IPS-18a (cell line): ENCODE measurements at regions not wholly inside any gene's neighbourhood (a gene's known extent, or its start where the extent isn't known, plus 50 kb on each side); places are given as distances from the start of the nearest gene placed in this dataset.
"Not testable (repeated sequence)": the region's sequence is repeated elsewhere in the genome, so short reads cannot be mapped to it uniquely, and the experiment has no call there.

Experiments
- H3K27ac ChIP-seq: one replicate; pipeline ENCODE4 v1.5.1; 2013; ENCODE audit warnings: low read length
- H3K27me3 ChIP-seq: one replicate; pipeline ENCODE4 v1.6.1; 2013; ENCODE audit warnings: mild to moderate bottlenecking, low read length; ENCODE audit not compliant: control insufficient read depth, insufficient read depth
- H3K36me3 ChIP-seq: one replicate; pipeline ENCODE4 v1.6.1; 2013; ENCODE audit warnings: low read depth, low read length; ENCODE audit not compliant: control insufficient read depth
- H3K4me1 ChIP-seq: one replicate; pipeline ENCODE4 v1.6.1; 2013; ENCODE audit warnings: low read depth, low read length; ENCODE audit not compliant: control insufficient read depth
- H3K4me3 ChIP-seq: one replicate; pipeline ENCODE4 v1.5.1; 2013; ENCODE audit warnings: low read length
- H3K9ac ChIP-seq: one replicate; pipeline ENCODE4 v1.6.1; 2013; ENCODE audit warnings: mild to moderate bottlenecking, low read length, moderate library complexity
- H3K9me3 ChIP-seq: one replicate; pipeline ENCODE4 v1.6.1; 2013; ENCODE audit warnings: low read depth, low read length; ENCODE audit not compliant: control insufficient read depth

DNA sequence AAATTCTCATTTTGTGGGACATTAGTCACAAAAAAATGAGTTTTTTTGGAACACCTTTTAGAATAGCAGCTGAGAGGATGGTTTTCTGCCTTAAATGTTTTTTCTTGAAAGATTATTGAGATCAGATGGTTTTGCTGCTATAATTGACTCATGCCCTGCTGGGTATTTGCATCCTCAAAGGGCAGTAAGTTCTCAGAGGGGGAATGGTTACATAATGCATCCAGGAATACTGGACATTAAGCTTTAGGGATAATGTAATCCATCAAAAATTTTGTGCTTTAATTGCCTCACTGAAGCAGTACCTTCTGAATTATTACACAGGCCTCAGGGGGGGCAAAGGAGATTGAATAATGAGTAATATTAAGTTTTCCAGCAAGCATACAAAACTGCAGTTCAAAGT lies 866.3 kb upstream of the SPRY2 start:
- H3K4me3 ChIP-seq: no peak overlapping the region
- H3K4me1 ChIP-seq: no peaks in the 10 kb centered on the region
- H3K9me3 ChIP-seq: no peaks in the 10 kb centered on the region
- no peak overlapping the region for H3K9ac ChIP-seq
- H3K27me3 ChIP-seq: no peaks in the 10 kb centered on the region
- no peak overlapping the region for H3K27ac ChIP-seq
- H3K36me3 ChIP-seq: no peaks in the 10 kb centered on the region

DNA sequence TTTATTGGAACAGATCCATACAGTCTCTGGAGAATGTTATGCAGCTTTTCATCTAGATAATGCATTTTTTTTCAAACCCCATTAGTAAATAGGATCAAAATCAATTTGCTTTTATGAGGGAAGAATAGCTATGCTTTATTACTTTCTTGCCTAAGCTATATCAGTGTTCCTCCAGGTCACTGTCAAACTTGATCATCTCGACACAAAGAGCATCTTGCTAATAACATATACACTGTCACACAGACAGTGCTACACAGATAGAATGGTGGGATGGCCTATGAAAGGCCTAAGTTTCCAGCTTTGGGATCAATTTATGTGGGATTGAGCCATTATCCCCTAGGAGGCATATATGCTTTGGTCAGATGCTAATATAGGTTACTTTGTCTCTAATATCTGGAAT lies 862.9 kb upstream of the SPRY2 start:
- no peaks in the 10 kb centered on the region for H3K9me3 ChIP-seq
- no peak overlapping the region for H3K27ac ChIP-seq
- no peaks in the 10 kb centered on the region for H3K36me3 ChIP-seq
- no peak overlapping the region for H3K9ac ChIP-seq
- no peak overlapping the region for H3K4me3 ChIP-seq
- H3K4me1 ChIP-seq: no peaks in the 10 kb centered on the region
- H3K27me3 ChIP-seq: no peaks in the 10 kb centered on the region

DNA sequence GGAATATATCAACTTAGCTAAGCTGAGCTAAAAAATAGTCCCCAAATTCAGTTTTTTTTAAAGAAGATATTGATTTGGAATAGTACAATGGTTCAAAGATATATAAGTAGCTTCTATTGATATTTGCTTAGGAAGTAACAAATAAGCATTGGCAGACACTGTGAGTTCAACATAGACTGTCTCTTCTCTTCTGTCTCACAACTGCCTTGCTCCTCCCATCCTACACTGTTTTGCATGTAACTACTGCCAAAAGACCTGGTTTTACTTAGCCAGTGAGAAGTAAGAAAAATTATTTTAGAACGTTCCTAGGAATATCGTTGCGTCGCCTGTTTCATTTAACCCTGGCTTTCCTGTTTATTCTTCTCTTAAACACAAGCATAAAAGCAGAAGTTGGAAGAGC lies 859.0 kb upstream of the SPRY2 start:
- H3K27ac ChIP-seq: no peak overlapping the region

DNA sequence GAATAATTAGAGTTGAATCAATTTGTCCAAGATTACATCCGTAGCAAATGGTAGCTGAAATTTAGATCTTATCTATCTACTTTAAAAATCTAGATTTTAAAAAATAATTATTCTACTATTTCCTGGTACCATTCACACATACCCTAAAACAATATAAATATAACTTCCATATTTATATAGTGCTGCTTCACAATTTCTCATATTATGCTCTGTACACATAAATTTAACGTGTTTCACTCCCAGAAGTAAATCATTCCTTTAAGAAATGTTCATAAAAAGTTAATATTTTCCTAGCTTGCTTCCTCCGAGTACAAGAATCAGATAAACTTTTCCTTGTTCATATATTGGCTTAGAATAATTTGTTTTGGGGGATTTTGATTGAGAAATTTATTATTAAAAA lies 857.0 kb upstream of the SPRY2 start:
- Histone ChIP-seq H3K4me3 (no peak overlapping the region), H3K27ac (no peak overlapping the region), H3K27me3 (no peaks in the 10 kb centered on the region)

More for the DNA sequence above, 859.0 kb upstream of the SPRY2 start:
- H3K36me3 ChIP-seq: no peaks in the 10 kb centered on the region
- H3K4me1 ChIP-seq: no peaks in the 10 kb centered on the region
- H3K9ac ChIP-seq: no peak overlapping the region
- no peaks in the 10 kb centered on the region for H3K27me3 ChIP-seq
- H3K4me3 ChIP-seq: no peak overlapping the region
- no peaks in the 10 kb centered on the region for H3K9me3 ChIP-seq

DNA sequence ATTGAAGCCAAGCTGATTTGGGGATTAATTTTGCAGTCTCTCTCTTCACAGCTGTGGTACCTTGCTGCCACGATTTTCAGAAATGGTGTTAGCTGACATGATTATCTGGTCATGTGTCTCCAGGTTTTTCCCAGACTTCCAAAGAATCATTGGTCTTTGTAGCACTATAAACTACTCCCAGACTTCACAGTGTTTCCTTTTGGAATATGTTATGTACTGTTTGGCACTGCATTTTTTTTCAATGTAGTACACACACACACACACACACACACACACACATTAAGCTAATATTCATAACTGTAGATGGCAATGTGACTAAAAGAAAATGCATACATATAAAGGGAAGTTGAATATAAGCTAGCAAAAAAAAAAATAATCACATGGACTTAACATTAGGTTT lies 856.6 kb upstream of the SPRY2 start:
- Histone ChIP-seq H3K4me3 (no peak overlapping the region), H3K36me3 (no peaks in the 10 kb centered on the region), H3K27me3 (no peaks in the 10 kb centered on the region), H3K4me1 (no peaks in the 10 kb centered on the region), H3K9me3 (peaks cover 8% of the 10 kb centered on the region), H3K27ac (no peak overlapping the region), H3K9ac (no peak overlapping the region)

More for the DNA sequence above, 857.0 kb upstream of the SPRY2 start:
- Histone ChIP-seq H3K9ac (no peak overlapping the region), H3K4me1 (no peaks in the 10 kb centered on the region), H3K9me3 (peaks cover 8% of the 10 kb centered on the region), H3K36me3 (no peaks in the 10 kb centered on the region)

DNA sequence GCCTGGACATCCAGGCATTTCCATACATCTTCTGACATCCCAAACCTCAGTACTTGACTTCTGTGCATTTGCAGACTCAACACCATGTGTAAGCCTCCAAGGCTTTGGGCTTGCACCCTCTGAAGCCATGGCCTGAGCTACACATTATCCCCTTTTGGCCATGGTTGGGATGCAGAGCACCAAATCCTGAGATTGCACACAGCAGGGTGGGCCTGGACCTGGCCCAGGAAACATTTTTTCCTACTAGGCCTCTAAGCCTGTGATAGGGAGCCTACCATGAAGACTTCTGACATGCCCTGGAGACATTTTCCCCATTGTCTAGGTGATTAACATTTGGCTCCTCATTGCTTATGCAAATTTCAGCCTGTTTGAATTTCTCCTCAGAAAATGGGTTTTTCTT lies 853.4 kb upstream of the SPRY2 start:
- Histone ChIP-seq H3K27ac (no peak overlapping the region), H3K36me3 (no peaks in the 10 kb centered on the region), H3K9ac (no peak overlapping the region), H3K4me1 (no peaks in the 10 kb centered on the region), H3K4me3 (no peak overlapping the region), H3K27me3 (no peaks in the 10 kb centered on the region), H3K9me3 (peaks cover 8% of the 10 kb centered on the region)

DNA sequence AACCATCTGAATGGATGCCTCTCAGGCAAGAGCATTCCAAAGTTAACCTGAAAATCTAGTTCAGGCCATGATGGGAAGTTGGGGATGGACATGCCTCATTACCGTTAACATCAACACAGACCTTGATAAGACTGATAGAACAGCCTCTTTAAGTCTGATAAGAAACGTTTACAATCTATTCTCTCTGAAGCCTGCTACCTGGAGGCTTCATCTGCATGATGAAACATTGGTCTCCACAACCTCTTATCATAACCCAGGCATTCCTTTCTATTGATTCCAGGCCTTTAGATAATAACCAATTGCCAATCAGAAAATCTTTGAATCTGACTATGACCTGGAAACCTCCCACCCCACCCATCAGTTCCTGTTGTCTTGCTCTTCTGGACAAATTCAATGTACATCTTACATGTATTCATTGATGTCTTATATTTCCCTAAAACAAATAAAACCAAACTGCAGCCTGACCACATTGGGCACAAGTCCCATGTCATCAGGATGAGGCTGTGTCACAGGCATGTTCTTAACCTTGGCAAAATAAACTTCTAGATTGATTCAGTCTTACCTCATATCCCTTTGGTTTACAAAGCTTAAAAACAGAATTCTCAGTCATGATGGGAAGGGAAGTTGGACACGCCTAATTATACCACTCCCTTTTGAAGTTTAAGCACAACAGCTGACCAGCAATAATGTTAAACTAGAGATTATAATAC lies 843.8 kb upstream of the SPRY2 start:
- H3K9ac ChIP-seq: no peak overlapping the region
- H3K36me3 ChIP-seq: no peaks in the 10 kb centered on the region
- no peaks in the 10 kb centered on the region for H3K4me1 ChIP-seq
- no peaks in the 10 kb centered on the region for H3K9me3 ChIP-seq
- H3K27ac ChIP-seq: no peak overlapping the region
- no peaks in the 10 kb centered on the region for H3K27me3 ChIP-seq
- H3K4me3 ChIP-seq: no peak overlapping the region

DNA sequence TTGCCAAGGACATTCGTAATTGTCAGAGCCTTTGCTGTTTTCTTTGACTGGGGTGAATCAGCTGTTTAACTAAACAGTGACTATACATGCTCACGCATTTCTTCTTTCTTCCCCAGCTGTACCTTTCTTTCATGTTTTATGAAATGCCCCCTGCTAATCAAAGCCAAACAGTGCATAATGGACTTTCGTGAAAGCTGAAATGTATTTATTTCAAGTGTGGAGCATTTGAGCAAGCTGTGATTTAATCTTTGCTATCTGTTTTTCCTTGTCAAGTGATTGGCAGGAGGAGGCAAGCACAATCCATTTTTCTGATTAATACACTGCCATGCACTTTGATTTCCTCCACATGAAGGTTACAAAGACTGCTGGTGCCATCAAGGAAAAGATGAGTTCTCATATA lies 831.7 kb upstream of the SPRY2 start:
- no peak overlapping the region for H3K9ac ChIP-seq
- H3K27me3 ChIP-seq: no peaks in the 10 kb centered on the region
- H3K27ac ChIP-seq: no peak overlapping the region
- peaks cover 7% of the 10 kb centered on the region for H3K4me1 ChIP-seq
- no peaks in the 10 kb centered on the region for H3K9me3 ChIP-seq
- H3K36me3 ChIP-seq: no peaks in the 10 kb centered on the region
- H3K4me3 ChIP-seq: no peak overlapping the region

DNA sequence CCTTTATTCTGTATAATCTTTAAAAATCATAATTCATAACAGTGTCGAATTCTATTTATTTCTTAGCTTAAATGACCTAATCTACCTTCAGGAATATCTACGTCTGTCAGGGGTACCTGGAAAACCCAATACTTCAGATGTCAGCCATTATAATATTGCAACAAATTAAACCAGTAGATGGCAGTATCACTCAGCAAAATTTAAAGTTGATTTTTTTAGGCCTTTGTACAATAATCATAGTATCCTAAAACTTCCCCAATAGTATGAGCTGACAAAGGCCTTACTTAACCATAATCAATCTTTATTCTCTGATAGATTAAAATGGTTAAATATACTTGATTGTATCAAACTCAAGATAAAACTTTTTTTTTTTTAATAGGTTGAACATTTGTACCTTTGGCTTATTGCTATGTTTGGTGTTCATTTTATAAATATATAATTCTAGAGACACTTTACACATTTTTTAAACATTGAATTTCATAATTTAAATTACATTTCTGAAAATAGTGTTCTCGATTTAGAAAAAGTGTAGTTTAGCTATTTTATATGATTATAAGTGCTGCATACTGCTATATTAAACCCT lies 830.2 kb upstream of the SPRY2 start:
- H3K36me3 ChIP-seq: no peaks in the 10 kb centered on the region
- H3K27ac ChIP-seq: no peak overlapping the region
- peaks cover 7% of the 10 kb centered on the region for H3K4me1 ChIP-seq
- no peak overlapping the region for H3K4me3 ChIP-seq
- no peaks in the 10 kb centered on the region for H3K9me3 ChIP-seq
- no peak overlapping the region for H3K9ac ChIP-seq
- H3K27me3 ChIP-seq: no peaks in the 10 kb centered on the region

DNA sequence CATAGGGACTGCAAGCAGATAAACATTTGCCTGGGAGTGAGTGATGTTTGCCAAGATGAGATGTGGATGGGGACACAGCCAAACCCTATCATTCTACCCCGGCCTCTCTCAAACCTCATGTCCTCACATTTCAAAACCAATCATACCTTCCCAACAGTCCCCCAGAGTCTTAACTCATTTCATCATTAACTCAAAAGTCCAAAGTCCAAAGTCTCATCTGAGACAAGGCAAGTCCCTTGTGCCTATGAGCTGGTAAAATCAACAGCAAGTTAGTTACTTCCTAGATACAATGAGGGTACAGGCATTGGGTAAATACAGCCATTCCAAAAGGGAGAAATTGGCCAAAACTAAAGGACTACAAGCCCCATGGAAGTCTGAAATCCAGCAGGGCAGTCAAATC lies 822.9 kb upstream of the SPRY2 start:
- H3K9me3 ChIP-seq, H3K9ac ChIP-seq, H3K36me3 ChIP-seq, H3K27me3 ChIP-seq, H3K4me3 ChIP-seq, H3K27ac ChIP-seq, H3K4me1 ChIP-seq: not testable (repeated sequence)

DNA sequence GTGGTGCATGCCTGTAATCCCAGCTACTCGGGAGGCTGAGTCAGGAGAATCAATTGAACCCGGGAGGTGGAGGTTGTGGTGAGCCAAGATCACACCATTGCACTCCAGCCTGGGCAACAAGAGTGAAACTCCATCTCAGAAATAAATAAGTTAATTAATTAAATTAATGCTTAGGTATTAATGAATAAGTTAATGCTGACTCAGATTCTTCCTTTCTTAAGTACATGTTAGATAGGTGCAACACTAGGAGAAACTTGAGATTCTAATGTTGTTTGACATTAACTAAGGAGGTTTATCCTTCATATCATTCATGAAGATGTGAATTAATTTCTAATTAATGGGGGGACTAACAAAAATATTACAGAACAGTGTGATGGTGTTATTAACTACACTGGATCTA lies 812.6 kb upstream of the SPRY2 start:
- Histone ChIP-seq H3K36me3 (no peaks in the 10 kb centered on the region), H3K4me1 (no peaks in the 10 kb centered on the region), H3K9me3 (no peaks in the 10 kb centered on the region), H3K4me3 (no peak overlapping the region), H3K27ac (no peak overlapping the region), H3K9ac (no peak overlapping the region), H3K27me3 (no peaks in the 10 kb centered on the region)

DNA sequence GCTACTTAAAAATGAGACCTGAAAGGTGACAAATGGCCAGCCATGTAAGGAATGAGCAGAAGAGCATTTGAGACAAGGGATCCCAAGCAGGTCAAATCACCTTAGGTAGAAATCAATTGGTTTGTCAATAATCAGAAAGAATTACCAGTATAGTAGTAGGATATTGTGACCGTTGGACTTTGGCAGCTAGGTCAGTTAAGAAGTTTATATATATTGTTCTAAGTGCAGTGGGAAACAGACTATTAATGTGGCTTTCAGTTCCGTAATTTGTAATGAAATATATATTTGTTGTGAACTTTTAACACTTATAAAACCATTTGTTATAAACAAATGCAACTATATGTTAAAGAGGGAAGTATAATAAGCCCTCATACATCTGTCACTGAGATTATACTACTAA lies 807.9 kb upstream of the SPRY2 start:
- Histone ChIP-seq H3K27ac (no peak overlapping the region), H3K27me3 (no peaks in the 10 kb centered on the region), H3K9ac (no peak overlapping the region), H3K4me1 (peaks cover 5% of the 10 kb centered on the region), H3K36me3 (no peaks in the 10 kb centered on the region), H3K9me3 (no peaks in the 10 kb centered on the region), H3K4me3 (no peak overlapping the region)
